ENCODE measurements at regions not wholly inside any gene's neighbourhood (a gene's known extent, or its start where the extent isn't known, plus 50 kb on each side); places are given as distances from the start of the nearest gene placed in this dataset.

DNA sequence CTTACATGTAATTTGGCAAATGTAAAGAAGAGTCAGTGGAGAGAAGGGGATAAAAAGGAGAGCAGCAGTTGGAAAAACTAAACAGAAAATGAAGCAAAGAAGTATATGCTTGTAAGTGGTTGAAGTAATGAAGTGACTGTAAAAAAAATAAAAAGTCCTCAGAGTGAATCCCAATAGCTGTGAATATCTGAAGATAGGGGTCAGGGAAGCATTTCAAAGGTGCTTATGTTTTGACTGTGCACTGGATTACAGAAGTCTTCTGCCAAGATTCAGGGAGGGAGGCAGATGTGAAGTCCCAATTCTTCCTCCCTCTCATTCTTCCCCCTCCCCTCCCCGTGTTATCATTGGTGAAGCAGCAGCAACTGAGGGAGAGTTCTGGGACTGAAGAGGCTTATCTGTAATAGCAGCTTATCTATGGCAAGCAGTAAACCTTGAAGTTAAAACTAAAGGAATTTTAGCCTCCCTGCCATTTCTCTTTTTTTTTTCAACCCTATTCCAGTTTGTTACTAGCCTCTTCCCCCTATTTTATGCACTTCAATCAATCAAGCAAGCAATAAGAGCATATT is 597.9 kb downstream of the IGSF11 start (continued):
- TF ChIP-seq, protein P1, sequence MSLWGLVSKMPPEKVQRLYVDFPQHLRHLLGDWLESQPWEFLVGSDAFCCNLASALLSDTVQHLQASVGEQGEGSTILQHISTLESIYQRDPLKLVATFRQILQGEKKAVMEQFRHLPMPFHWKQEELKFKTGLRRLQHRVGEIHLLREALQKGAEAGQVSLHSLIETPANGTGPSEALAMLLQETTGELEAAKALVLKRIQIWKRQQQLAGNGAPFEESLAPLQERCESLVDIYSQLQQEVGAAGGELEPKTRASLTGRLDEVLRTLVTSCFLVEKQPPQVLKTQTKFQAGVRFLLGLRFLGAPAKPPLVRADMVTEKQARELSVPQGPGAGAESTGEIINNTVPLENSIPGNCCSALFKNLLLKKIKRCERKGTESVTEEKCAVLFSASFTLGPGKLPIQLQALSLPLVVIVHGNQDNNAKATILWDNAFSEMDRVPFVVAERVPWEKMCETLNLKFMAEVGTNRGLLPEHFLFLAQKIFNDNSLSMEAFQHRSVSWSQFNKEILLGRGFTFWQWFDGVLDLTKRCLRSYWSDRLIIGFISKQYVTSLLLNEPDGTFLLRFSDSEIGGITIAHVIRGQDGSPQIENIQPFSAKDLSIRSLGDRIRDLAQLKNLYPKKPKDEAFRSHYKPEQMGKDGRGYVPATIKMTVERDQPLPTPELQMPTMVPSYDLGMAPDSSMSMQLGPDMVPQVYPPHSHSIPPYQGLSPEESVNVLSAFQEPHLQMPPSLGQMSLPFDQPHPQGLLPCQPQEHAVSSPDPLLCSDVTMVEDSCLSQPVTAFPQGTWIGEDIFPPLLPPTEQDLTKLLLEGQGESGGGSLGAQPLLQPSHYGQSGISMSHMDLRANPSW (CRISPR knock-in tag; IDR thresholded peaks at IDR 0.05), result no peak
- TF ChIP-seq NCOA1 (IDR thresholded peaks at IDR 0.05; ENCODE audit: low read depth) (no peak), PHB2 (IDR thresholded peaks at IDR 0.05; ENCODE audit: low read depth) (no peak), SMAD4 (CRISPR knock-in tag; conservative IDR thresholded peaks at IDR 0.05) (peak; percentile 80), ZNF584 (CRISPR knock-in tag; IDR thresholded peaks at IDR 0.05; ENCODE audit: low read depth) (no peak), KDM4B (IDR thresholded peaks at IDR 0.05; ENCODE audit: borderline replicate concordance in 2 of 2, low read depth in 1 of 2) (no peak), PHF21A (IDR thresholded peaks at IDR 0.05; ENCODE audit: borderline replicate concordance, low read depth) (no peak), ZNF3 (CRISPR knock-in tag; IDR thresholded peaks at IDR 0.05) (no peak), ZNF23 (CRISPR knock-in tag; IDR thresholded peaks at IDR 0.05) (no peak), L3MBTL2 (IDR thresholded peaks at IDR 0.05) (no peak), TSC22D4 (tag; IDR thresholded peaks at IDR 0.05) (no peak), RFX7 (CRISPR knock-in tag; IDR thresholded peaks at IDR 0.05) (no peak), BDP1 (IDR thresholded peaks at IDR 0.05; ENCODE audit: insufficient read depth, insufficient read length) (no peak), MEF2A (IDR thresholded peaks at IDR 0.05; ENCODE audit: control insufficient read depth, low read depth, low read length) (no peak), NFRKB (IDR thresholded peaks at IDR 0.05; ENCODE audit: low read depth) (no peak), SIN3B (IDR thresholded peaks at IDR 0.05; ENCODE audit: low read depth) (no peak), DMBX1 (CRISPR knock-in tag; IDR thresholded peaks at IDR 0.05; ENCODE audit: borderline replicate concordance) (peak; percentile 81; the same call in 1 of the 2 replicates), GATAD2A (IDR thresholded peaks at IDR 0.05) (no peak), RBM39 (optimal IDR thresholded peaks at IDR 0.05; ENCODE audit: low read depth, low read length) (no peak), ZBED1 (IDR thresholded peaks at IDR 0.05) (no peak), ZC3H4 (CRISPR knock-in tag; IDR thresholded peaks at IDR 0.05; ENCODE audit: borderline replicate concordance) (no peak), BRD4 (IDR thresholded peaks at IDR 0.05) (no peak), ATF7 (IDR thresholded peaks at IDR 0.05) (peak; percentile 15; the same call in 1 of the 2 replicates), PCBP2 (IDR thresholded peaks at IDR 0.05; ENCODE audit: low read depth, low read length, poor library complexity, severe bottlenecking) (no peak), RBM15 (IDR thresholded peaks at IDR 0.05; ENCODE audit: insufficient read depth, low read length) (no peak), ETV1 (tag; conservative IDR thresholded peaks at IDR 0.05; ENCODE audit: low read depth) (no peak), ZNF668 (CRISPR knock-in tag; IDR thresholded peaks at IDR 0.05) (no peak)
- TF ChIP-seq, protein P2, sequence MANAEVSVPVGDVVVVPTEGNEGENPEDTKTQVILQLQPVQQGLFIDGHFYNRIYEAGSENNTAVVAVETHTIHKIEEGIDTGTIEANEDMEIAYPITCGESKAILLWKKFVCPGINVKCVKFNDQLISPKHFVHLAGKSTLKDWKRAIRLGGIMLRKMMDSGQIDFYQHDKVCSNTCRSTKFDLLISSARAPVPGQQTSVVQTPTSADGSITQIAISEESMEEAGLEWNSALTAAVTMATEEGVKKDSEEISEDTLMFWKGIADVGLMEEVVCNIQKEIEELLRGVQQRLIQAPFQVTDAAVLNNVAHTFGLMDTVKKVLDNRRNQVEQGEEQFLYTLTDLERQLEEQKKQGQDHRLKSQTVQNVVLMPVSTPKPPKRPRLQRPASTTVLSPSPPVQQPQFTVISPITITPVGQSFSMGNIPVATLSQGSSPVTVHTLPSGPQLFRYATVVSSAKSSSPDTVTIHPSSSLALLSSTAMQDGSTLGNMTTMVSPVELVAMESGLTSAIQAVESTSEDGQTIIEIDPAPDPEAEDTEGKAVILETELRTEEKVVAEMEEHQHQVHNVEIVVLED (CRISPR knock-in tag; IDR thresholded peaks at IDR 0.05), result no peak
- TF ChIP-seq, protein P3, sequence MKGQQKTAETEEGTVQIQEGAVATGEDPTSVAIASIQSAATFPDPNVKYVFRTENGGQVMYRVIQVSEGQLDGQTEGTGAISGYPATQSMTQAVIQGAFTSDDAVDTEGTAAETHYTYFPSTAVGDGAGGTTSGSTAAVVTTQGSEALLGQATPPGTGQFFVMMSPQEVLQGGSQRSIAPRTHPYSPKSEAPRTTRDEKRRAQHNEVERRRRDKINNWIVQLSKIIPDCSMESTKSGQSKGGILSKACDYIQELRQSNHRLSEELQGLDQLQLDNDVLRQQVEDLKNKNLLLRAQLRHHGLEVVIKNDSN (CRISPR knock-in tag; IDR thresholded peaks at IDR 0.05), result no peak

Measured in K562 (cell line).